NCI-H1694 treated with DMSO at 0.1 percent for 48 hours (cell line): ENCODE measurements at regions not wholly inside any gene's neighbourhood (a gene's known extent, or its start where the extent isn't known, plus 50 kb on each side); places are given as distances from the start of the nearest gene placed in this dataset.

Source experiments
- DNase-seq: peaks from one replicate; lab custom pipeline; 2025; lab: John Stamatoyannopoulos, UW

DNA sequence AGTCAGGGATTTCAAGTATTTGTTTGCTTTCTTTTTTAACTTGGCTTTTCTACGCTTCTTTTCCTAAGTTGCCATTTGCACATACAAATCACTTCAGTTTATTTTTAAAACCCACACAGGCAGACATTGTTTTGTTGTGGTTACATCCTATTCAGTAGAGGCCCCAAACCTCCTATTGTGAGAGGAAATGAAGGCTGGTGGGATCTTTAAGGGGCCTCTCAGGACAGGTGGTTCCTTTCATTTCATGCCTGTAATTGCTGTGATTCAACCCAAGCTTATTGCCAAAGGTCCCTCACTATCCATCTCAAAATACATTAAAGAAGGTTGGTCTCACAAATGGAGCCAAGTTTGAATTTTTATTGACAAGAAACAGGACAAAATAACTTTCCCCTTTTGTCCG lies 257.1 kb downstream of the ADAMTS20 start:
- no peak for DNase-seq

DNA sequence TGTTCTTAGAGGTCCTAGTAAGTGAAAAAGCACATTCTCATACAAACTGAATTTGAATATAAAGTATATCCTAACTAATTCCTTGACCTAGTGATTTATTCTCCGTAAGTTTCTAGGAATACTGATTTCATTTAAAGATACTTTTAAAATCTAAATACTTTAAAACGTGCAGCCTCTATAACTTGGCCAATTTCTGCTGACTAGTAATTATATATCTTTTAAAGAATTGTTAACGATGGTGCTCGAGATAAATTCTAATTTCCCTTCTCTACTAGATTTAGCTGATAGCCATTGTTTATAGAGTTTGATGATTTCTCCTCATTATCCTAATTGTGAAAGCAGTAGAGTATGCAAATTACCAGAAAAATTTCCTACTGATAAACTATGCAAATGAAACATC lies 257.9 kb downstream of the ADAMTS20 start:
- DNase-seq = no peak

DNA sequence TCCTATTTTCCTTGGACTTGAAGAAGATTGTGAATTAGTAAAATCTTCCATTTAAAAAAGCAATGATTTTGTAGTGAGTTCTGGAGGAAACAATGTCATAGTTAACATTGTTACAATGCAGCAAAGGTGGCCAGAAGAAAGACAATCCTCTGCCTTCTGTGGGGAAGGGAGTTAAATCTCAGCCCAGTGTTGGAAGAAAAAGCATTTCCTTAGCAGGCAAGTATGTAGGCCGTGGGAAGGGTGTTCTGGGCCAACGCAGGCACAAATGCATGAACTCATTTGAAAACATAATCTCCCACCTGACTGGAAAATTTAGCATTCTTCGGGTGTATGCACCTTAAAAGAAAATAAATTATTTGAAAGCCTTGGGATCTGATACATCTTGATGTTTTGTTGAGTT lies 258.6 kb downstream of the ADAMTS20 start:
- no peak for DNase-seq

DNA sequence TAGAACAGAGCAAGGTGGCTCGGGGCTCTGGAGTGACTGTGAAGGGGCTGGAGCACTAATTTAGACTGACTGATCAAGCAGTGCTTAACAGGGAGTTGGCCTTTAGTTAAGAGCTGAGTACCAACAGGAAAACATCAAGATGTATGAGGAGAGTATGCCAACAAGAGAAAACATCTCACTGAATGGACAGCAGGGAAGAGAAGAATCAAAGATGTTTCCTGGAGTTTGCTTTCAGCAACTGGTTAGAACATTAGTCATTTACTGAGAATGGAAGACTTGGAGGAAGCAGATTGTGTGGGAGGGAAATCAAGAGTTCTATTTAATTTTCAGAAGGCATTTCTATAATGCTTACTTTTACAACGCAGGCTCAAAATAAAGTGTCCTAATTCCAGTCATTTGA lies 259.3 kb downstream of the ADAMTS20 start:
- DNase-seq = no peak

DNA sequence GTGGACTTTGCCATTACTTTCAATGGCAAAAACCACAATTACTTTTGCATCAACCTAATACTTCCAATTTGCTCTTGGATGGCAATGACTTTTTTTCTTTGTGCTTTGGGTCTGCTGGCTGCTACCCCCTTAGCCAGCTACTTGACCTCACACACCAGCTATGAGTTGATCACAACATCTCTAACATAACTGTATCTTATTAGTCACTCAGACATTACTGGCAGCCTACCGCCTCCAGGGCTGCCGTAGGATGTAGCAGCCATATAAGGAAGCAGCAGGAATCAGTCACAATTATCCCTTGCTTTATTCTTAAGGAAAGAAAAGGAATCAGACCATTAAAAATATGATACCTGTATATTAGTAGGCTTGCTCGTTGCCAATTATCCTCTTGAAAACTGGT lies 260.5 kb downstream of the ADAMTS20 start:
- no peak for DNase-seq

DNA sequence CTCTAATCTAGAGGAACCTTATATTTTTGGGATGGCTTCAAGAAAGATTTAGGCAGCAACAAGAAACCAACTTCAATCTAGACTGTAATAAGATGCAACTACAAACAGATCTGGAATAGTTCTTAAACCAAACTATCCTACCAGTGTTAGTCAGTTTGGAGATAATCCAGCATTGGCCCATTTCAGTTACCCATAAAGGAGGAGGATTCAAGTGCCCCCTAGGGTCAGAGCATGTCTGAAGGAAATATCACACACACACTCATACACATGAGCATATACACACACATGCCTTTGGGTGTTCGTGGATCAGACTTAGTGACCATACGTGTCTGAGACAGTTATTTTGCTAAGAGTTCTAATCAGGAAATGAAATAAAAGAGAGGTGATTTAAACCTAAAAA lies 261.2 kb downstream of the ADAMTS20 start:
- DNase-seq = no peak

DNA sequence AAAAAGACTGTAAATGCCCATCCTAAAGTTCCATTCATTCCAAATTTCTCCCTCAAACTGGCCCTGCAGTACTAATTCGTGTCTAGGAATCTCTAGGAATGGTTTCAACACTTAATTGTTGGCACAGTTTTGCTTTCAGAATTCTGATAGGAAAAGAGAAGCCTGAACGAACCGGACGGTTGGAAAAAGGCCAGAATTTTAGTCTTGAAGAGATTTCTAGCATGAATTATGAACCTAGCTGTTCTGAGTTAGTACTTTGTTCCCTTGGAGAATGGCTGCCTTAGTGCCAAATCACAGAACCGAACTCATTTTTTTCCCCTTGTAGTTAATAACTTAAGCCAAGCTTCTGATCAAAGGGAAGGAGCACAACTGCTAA lies 262.6 kb downstream of the ADAMTS20 start:
- no peak for DNase-seq

DNA sequence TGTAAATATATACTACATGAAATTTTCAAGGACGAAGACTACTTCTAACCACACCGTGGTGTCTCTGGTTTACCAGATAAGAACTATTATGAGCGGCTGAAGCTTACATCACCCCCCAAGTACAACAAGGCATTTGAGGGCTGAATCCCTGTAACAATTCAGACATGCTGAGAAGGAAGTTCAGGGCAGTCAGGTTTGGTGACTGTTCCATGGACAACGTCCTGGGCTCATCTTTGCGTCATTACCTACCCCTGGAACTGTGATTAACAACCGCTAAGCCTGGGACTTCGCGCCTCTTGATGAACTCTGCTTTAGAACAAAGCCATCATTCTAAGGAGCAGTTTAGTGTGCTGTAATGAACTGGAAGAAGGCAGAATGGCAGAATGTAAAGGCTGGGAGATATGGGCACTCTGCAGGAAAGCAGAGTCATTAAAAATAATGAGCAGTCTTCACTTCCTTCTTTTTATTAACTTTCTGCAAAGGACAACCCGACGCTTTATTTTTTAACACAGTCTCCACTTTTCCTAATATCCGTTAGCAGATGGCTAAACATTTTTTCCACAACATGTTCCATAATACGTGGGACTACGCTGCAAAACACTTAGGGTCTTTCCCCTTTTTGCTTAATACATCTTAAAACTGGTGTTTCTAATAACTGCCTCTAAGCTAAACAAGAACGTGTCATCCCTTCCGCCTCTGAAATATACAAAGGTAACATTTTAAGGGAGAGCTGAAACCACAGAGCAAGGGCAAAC lies 263.2 kb downstream of the ADAMTS20 start:
- DNase-seq = no peak

DNA sequence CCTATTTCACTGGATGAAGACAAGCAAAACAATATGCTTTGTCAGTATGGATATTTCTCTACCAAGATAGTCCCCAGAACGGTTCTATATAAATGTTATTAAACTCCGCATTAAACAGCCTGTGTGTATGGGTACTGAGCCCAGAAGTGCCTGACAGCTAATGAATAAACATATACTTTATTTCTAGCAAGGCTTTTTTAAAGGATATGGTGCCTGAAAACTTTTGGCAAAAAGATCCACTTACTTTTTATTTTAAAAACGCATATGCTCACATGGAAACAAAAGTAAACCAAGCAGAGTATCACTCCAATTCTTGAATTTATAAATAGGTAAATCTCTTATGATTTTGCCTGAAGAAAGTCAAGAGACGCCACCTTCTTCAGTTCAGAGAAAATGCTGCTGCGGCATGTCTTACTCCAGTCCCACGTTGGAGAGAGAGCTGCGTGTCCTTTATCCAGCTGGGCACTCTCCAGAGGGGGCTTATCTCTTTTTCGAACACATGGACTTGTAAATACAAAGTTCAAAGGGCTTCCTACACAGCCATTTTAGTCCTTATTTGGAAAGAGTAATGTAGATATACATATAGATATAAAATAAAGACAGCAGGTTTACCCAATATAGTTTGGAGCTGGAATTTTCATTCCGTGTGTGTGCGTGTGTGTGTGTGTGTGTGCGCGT lies 264.2 kb downstream of the ADAMTS20 start:
- DNase-seq = no peak

DNA sequence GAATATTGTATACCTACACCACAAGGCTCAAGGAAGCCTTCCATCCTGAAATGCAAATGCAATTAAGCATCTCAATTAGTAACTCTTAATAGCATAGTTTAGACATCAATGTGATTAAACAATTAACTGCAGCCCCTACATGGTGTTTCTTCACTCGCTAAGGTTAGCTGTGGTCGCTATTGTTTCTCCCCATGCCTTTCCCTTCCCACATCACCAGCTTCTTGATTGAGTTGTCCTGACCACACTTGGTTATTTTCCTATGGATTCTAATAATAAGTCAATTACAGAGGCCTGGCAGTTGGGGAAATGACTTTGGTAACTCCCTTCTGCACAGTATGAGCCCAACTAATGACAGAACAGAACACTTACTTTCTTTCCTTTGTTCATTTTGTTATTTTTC lies 265.0 kb downstream of the ADAMTS20 start:
- no peak for DNase-seq

DNA sequence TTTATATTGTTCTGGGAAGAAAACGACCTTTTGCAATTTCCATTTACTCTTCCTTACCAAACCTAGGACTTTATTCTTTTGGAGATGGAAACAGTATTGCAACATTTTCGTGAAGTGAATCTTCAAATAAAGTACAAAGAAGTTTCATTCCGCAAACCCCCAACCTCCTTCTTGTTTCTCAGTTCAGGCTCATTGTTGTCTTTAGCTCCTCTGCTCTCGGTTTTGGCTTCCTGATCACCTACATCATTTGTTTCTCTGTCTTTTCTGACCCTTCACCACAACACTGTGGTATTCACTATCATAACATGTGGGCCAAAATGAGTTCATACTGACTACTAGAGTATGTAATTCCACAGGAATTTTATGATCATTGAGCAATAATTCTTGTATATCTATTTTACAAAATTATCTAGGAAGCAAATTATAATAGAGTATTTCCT lies 266.8 kb downstream of the ADAMTS20 start:
- DNase-seq = no peak

DNA sequence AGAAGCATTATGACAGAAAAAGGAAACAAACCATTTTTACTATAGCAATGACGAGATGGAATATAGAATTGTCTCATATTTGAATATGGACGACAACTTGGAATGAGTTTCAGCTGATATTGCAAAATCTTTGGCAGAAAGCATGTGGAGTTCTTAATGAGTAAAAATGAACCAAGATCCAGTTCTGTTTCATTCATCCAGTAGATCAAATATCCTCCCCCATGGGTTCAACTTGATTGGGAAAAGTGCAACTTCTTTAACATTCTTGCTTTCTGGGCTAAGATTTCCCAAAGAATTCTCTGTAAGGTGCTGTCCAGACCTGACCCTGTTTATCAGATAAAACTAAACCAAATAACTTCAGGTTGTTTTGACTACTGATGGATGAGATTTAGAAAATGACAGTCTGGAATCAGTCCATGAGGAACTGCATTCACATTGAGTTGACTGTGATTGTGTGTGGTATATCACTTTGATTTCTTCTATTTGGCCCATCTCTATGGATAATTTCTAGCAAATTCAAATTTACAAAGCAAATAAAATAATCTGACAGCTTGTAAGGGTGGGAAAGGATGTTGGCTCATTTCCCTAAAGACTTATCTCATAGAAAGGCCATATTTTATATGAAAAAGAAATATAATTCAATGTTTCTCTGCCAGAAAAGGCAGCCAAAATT lies 267.4 kb downstream of the ADAMTS20 start:
- no peak for DNase-seq

DNA sequence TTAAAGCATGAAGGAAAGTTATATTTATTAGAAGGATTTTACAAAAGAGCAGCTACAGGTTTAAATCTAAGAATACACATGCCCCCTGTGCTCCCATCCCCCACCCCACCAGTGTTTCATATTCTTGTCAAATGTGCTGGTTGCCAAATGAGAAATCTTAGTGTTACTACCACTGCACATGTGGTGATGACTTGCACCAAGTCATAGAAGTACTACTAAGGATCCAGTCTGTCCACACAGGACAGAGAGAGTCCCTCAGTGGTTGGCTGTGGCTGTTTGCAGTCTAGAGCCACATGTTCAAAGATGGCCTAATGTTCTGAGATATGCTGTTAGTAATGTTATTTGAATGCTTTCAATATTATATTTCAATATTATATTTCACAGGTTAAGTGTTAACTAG lies 268.8 kb downstream of the ADAMTS20 start:
- DNase-seq = no peak

DNA sequence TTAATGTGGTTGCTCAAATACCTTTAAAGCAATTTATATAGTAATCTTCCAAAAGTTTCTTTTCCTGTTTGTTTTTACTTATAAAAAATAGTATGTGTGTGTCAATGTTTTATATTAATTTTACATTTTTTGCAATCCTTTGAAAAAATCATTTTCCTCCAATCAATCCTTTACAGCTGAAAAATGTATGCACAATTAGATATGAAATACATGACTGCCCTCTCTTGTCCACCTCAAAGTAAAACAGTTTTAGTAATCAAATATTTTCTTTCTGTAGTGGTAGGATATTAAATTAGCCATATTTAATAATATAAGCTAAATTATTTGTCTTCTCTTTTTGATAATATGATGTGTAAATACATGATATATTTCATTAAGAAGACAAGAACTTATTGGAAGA lies 269.9 kb downstream of the ADAMTS20 start:
- peak; percentile 32 for DNase-seq

DNA sequence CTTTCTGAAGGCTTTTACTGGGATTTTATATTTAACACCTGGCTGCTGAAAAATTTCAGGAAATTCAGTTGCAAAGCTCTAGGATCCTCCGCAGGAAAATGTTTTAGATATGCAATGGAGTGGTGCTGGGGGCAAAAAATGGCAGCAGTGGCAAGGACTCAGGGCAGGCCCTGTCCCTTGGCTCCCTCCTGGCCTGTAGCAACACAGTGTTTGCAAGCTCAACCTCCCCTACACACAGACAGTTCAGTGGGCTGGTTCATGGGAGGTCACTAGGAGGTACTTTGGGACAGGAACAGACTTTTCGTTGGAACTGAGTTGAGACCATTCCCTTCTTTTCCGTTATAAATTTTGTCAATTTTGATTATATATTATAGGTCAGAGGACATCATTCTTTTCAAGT lies 270.4 kb downstream of the ADAMTS20 start:
- no peak for DNase-seq

DNA sequence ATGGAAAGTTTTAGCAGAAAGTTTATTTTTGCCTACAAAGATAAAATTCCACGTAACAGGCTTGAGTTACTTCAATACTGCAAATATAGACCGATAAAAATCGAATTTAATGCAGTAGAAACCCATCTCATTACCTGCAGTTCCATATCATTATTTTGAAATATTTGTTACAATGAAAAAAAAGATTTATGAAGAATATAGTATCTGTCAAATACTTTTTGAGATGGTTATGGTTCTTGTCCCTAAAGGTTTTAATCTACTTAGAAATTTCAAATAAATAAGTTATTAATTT lies 273.5 kb downstream of the ADAMTS20 start:
- no peak for DNase-seq

DNA sequence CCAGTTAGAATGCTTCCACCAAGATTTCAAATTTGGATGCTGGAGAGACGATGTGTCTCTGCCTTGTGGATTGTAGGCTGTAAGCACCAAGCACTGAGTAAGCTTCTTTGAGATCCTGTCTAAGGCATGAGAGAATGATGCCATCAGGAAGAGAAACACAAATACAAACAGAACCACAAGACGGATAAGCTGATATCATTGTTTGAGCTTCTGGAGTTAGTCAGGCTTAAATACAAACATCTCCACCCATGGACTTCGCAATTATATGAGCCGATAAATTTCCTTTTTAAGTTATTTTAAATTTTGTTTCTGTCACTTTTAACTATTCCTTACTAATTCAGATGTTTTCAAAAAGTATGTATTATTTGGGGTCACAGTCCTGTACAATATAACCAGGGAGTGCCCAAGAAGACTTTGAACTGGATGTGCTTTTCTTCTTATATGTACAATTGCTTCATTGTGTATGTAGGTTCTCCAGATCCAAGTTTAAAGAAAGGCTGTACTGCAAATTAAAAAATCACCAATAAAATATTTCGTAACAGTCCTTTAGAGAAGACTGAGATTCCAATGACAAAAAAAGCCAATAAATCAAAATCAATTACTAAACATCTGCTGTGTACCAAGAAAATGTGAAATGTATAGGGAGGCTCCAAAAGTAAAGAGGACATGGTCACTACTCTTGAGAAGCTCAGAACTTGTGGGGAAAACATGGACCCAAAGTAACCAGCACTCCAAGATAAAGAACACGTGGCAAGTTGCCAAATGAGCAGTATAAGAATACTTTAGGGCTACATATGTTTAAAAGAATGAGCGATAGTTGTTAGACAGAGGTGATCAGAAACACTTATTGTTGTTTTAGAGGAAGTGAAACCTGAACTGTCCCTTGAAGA lies 274.1 kb downstream of the ADAMTS20 start:
- DNase-seq = no peak

DNA sequence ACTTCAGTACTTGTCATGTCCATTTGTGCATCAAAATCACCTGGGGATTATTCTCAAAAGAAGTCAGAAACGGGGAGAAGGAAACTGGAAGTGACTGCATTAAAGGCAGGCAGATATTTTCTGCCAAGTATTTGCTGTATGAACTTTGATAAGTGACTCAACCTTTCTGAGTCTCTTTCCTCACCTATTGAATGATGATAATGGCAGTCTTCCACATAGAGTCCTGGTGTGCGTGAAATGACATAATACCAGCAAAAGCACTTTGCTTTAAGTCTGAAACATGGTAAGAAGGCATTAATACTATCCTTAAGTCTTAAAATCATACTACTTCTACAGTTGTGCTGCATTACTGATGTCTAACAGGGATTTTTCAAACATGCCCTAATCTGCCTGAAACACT lies 278.5 kb downstream of the ADAMTS20 start:
- DNase-seq = no peak

DNA sequence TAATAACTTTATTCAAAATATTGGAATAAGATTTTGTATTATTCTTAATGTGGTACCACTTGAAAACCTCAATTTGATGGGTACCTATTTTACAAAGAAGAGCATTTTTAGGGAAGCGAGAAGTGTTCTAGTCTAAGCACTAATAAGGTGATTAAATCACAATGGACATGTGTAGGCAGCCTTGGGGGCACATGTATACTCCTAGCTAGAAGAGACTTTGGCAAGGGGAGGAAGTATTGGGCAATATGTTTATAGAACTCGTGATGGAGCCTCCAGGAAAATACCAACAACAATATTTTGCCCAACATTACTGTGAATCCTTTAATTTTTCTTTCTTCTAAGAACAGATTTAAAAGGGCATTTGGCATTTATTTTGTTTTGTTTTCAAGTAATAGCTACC lies 280.3 kb downstream of the ADAMTS20 start:
- DNase-seq = no peak

DNA sequence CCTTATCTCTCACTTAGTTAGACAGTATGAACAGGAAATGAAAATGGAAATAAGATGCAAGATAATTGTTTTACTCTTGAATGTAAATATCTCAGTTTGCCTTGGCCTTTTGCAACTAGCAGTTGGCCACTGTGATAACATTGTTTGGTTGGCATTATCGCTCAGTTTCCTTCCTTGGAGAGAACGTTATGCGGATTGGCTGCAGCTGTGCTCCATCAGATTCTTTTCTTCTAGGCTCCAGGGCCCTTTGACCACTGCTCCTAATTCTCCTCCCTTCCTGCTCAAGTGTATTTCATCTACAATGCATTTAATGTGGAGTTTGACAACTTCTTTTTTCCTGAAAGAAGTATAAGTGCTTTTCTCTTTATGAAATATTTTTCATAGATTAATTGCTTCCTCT lies 284.2 kb downstream of the ADAMTS20 start:
- no peak for DNase-seq

DNA sequence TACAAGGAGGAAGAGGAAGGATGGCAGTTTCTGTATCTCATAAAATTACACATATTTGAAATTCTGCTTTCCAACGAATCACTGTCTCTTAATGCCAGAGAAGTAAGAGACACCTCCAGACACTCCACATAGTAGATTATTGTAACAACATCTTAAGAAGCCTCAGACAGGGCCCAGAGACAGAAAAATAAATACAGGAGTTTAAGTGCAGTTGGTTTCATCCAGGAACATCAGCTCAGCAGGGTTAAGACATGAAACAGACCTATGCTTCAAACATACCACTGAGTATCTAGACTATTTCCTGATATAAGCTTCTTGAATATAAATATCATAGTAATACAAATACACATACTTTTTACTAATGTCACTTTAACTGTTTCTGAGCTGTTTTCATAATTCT lies 290.3 kb downstream of the ADAMTS20 start:
- no peak for DNase-seq

DNA sequence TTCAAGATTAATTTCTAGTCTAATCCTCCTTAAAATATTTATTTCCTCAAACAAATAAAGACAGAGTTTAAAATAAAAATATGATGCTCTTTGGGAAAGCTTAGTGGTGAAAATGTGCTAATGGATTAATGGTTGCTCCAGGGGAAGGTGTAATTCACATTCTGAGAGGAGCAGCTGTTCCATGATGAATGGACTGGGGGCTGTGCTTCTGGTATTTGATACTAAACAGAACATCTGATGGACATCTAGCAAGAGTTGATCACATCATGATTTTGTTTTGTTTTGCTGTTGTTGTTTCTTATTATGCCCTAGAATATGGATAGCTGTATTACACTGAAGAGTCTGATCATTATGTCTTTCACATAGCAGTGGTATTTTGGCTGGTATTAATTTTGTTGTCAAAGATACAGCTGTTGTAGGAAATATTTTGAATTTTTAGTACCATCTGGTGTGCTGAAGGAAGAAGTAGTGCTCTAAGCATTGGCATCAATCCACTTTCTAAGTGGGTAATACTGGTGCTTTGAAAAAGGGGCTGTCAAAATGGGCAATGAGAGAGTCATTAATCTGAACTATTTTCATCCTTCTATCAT lies 296.4 kb downstream of the ADAMTS20 start:
- no peak for DNase-seq
